Stimulated activated CD8-positive, alpha-beta memory T cell treated with anti-CD3 and anti-CD28 coated beads, Interleukin-15, amount 100 ng/mL, for 48 hours (primary cell): ENCODE measurements at regions not wholly inside any gene's neighbourhood (a gene's known extent, or its start where the extent isn't known, plus 50 kb on each side); places are given as distances from the start of the nearest gene placed in this dataset.
"Not testable (repeated sequence)": the region's sequence is repeated elsewhere in the genome, so short reads cannot be mapped to it uniquely, and the experiment has no call there.

Experiments
- DNase-seq, 2 donors: peaks; one replicate each; pipeline ENCODE4 v3.0.0-alpha.2; 2020; ENCODE audit warnings: low read depth in 2 of 2

GRCh38 chr10:33506838-33507661, 172.6 kb upstream of the NRP1 start:
- no peak for DNase-seq

GRCh38 chr10:33506391-33506790, 171.9 kb upstream of the NRP1 start:
- DNase-seq, result no peak

GRCh38 chr10:33501161-33501560, 166.7 kb upstream of the NRP1 start:
- DNase-seq, result no peak

GRCh38 chr10:33498391-33498891, 164.0 kb upstream of the NRP1 start:
- no peak for DNase-seq

- DNase-seq, result no peak
Measured at GRCh38 chr10:33497338-33497737, 162.9 kb upstream of the NRP1 start.

GRCh38 chr10:33496096-33496495, 161.6 kb upstream of the NRP1 start:
- no peak for DNase-seq

- DNase-seq, result no peak
Measured at GRCh38 chr10:33494694-33495265, 160.3 kb upstream of the NRP1 start.

- no peak for DNase-seq
Measured at GRCh38 chr10:33493978-33494377, 159.5 kb upstream of the NRP1 start.

- no peak for DNase-seq
Measured at GRCh38 chr10:33493497-33493896, 159.0 kb upstream of the NRP1 start.

GRCh38 chr10:33492701-33493345, 158.4 kb upstream of the NRP1 start:
- no peak for DNase-seq

- no peak for DNase-seq
Measured at GRCh38 chr10:33489501-33490176, 155.2 kb upstream of the NRP1 start.

- no peak for DNase-seq
Measured at GRCh38 chr10:33487014-33487776, 152.7 kb upstream of the NRP1 start.

- no peak for DNase-seq
Measured at GRCh38 chr10:33485276-33485675, 150.8 kb upstream of the NRP1 start.

GRCh38 chr10:33484787-33485186, 150.3 kb upstream of the NRP1 start:
- DNase-seq, result no peak

GRCh38 chr10:33483816-33484190, 149.3 kb upstream of the NRP1 start:
- no peak for DNase-seq

- DNase-seq, result no peak
Measured at GRCh38 chr10:33483124-33483815, 148.8 kb upstream of the NRP1 start.

- no peak for DNase-seq
Measured at GRCh38 chr10:33482486-33482885, 148.0 kb upstream of the NRP1 start.

GRCh38 chr10:33481184-33481583, 146.7 kb upstream of the NRP1 start:
- DNase-seq, result no peak

- DNase-seq, result not testable (repeated sequence)
Measured at GRCh38 chr10:33480417-33480816, 145.9 kb upstream of the NRP1 start.

GRCh38 chr10:33478675-33479125, 144.2 kb upstream of the NRP1 start:
- no peak for DNase-seq
